ENCODE measurements at regions not wholly inside any gene's neighbourhood (a gene's known extent, or its start where the extent isn't known, plus 50 kb on each side); places are given as distances from the start of the nearest gene placed in this dataset.

GRCh38 chr19:34310494-34310981, 54.5 kb upstream of the GPI start:
- ChIA-PET POLR2A (no interaction called here), CTCF (no interaction called here)
- TF ChIP-seq CTCF (IDR thresholded peaks at IDR 0.05; ENCODE audit: insufficient read depth, low read length, missing control alignments): no peak
- no peak for DNase-seq (ENCODE audit: low read depth, low spot score)
- no peak overlapping the region for H3K4me3 ChIP-seq (ENCODE audit: low read depth, low read length)

- ChIA-PET CTCF (interaction anchor here (0.8 kb wide), 1 partner anchor 33 kb away, joined by 6 read pairs; no protein-coding TSS in a partner anchor), POLR2A (interaction anchor here (0.6 to 1.0 kb wide), 2 partner anchors 28 to 142 kb away, joined by 3 read pairs; no protein-coding TSS in a partner anchor)
- TF ChIP-seq CTCF (IDR thresholded peaks at IDR 0.05; ENCODE audit: insufficient read depth, low read length, missing control alignments): no peak
- no peak overlapping the region for H3K4me3 ChIP-seq (ENCODE audit: low read depth, low read length)
- DNase-seq (ENCODE audit: low read depth, low spot score): no peak
Measured at GRCh38 chr19:34313188-34313587, 51.8 kb upstream of the GPI start.

GRCh38 chr19:34314437-34315313, 50.3 kb upstream of the GPI start:
- ChIA-PET POLR2A (no interaction called here), CTCF (interaction anchor here (0.6 to 1.0 kb wide), 2 partner anchors 32 to 84 kb away, joined by 3 to 4 read pairs; no protein-coding TSS in a partner anchor)
- no peak for DNase-seq (ENCODE audit: low read depth, low spot score)
- TF ChIP-seq CTCF (IDR thresholded peaks at IDR 0.05; ENCODE audit: insufficient read depth, low read length, missing control alignments): no peak
- H3K4me3 ChIP-seq (ENCODE audit: low read depth, low read length): no peak overlapping the region

Measured in AG04449 (cell line).